ENCODE measurements at regions not wholly inside any gene's neighbourhood (a gene's known extent, or its start where the extent isn't known, plus 50 kb on each side); places are given as distances from the start of the nearest gene placed in this dataset.

DNA sequence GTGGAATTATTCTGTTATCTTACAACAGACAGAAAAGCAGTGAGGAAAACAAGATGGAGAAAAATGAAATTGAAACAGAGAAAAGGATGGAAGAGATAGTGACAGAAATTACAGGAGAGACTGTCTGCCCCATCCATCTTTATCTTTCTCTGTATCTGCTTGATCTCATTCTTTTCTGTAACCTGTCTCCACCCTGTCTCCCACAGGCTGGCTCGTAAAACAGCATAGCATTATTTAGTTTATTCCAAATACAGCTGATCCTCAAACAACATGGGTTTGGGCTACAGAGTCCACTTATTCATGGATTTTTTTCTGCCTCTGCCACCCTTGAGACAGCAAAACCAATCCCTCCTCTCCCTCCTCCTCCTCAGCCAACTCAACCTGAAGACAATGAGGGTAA is 482.3 kb upstream of the JARID2 start:
- Histone ChIP-seq H3K9me3 (no peaks in the 10 kb centered on the region), H3K4me3 (no peak overlapping the region), H3K27ac (no peak overlapping the region), H3K4me1 (peaks cover 0 to 38% (median 14%) of the 10 kb centered on the region in 9 donors), H3K36me3 (no peaks in the 10 kb centered on the region), H3K27me3 (no peaks in the 10 kb centered on the region)
- intact Hi-C loops (cut with DNase I) = no loop called here
- 87% methylated on average over 1 of the region's 1 CpG for WGBS, 2 donors
- ATAC-seq = no peak
- TF ChIP-seq, protein P1, sequence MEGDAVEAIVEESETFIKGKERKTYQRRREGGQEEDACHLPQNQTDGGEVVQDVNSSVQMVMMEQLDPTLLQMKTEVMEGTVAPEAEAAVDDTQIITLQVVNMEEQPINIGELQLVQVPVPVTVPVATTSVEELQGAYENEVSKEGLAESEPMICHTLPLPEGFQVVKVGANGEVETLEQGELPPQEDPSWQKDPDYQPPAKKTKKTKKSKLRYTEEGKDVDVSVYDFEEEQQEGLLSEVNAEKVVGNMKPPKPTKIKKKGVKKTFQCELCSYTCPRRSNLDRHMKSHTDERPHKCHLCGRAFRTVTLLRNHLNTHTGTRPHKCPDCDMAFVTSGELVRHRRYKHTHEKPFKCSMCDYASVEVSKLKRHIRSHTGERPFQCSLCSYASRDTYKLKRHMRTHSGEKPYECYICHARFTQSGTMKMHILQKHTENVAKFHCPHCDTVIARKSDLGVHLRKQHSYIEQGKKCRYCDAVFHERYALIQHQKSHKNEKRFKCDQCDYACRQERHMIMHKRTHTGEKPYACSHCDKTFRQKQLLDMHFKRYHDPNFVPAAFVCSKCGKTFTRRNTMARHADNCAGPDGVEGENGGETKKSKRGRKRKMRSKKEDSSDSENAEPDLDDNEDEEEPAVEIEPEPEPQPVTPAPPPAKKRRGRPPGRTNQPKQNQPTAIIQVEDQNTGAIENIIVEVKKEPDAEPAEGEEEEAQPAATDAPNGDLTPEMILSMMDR (IDR thresholded peaks at IDR 0.05) = no peak
- no peak for DNase-seq

- Histone ChIP-seq H3K27ac (no peak overlapping the region), H3K9me3 (no peaks in the 10 kb centered on the region), H3K36me3 (no peaks in the 10 kb centered on the region), H3K4me3 (no peak overlapping the region), H3K4me1 (peaks cover 0 to 31% (median 18%) of the 10 kb centered on the region in 9 donors), H3K27me3 (no peaks in the 10 kb centered on the region)
- ATAC-seq = no peak
- intact Hi-C loops (cut with DNase I) = no loop called here
- TF ChIP-seq, protein P1 (IDR thresholded peaks at IDR 0.05) = no peak
- WGBS, 2 donors = 95 to 98% methylated on average over 6 of the region's 6 CpGs
- DNase-seq = no peak
These were observed 480.8 kb upstream of the JARID2 start for GRCh38 chr6:14765106-14765505.

GRCh38 chr6:14765721-14766390 is 480.0 kb upstream of the JARID2 start:
- ATAC-seq (no peak), DNase-seq (no peak)
- Histone ChIP-seq H3K9me3 (no peaks in the 10 kb centered on the region), H3K27me3 (no peaks in the 10 kb centered on the region), H3K4me1 (peaks cover 0 to 35% (median 25%) of the 10 kb centered on the region in 9 donors), H3K27ac (no peak overlapping the region), H3K4me3 (no peak overlapping the region), H3K36me3 (no peaks in the 10 kb centered on the region)
- TF ChIP-seq, protein P1 (IDR thresholded peaks at IDR 0.05) = no peak
- intact Hi-C loops (cut with DNase I) = no loop called here
- 94 to 98% methylated on average over 3 of the region's 3 CpGs for WGBS, 2 donors

DNA sequence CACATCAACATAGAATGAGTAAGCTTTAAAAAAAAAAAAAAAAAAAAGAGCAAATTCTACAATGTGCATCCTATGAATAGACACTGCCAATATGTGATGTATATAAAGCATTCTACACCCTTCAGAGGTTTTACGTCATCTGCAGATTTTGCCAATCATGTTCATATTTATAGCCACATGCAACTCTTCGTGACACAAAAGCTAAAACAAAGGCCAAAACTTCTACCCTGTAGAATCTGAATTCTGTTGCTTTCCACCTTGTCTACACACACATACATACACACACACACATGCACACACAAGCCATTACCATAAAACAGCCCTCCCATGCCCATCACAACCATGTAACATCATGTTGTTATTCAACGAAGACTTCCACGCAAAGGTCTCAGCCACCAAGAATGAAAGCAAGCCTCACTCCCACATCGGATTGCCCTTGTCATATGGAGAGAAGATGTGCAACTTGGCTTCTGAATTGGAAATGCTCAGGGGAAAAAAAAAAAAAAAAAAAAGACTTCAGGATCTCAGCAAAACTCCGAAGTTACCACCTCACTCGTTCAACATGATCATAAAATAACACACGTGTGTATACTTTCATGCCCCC is 479.4 kb upstream of the JARID2 start:
- Histone ChIP-seq H3K9me3 (no peaks in the 10 kb centered on the region), H3K27me3 (no peaks in the 10 kb centered on the region), H3K4me1 (peaks cover 0 to 38% (median 26%) of the 10 kb centered on the region in 9 donors), H3K36me3 (no peaks in the 10 kb centered on the region), H3K4me3 (no peak overlapping the region), H3K27ac (no peak overlapping the region)
- ATAC-seq = no peak
- TF ChIP-seq, protein P1 (IDR thresholded peaks at IDR 0.05) = no peak
- intact Hi-C loops (cut with DNase I) = no loop called here
- WGBS, 2 donors = 96% methylated on average over 8 of the region's 8 CpGs
- no peak for DNase-seq
